Neural cell (in vitro differentiated cells): ENCODE measurements at regions not wholly inside any gene's neighbourhood (a gene's known extent, or its start where the extent isn't known, plus 50 kb on each side); places are given as distances from the start of the nearest gene placed in this dataset.

Experiments used
- H2AFZ ChIP-seq: fragments of 200-600, 300-800 bp; sonication (generic), shearing (Covaris generic); 2 replicates; pipeline ENCODE4 v1.6.0; 2014; ENCODE audit warnings: low read depth, mild to moderate bottlenecking, antibody characterized with exemption, low read length, moderate library complexity
- H3F3A ChIP-seq: fragments of 200-600 bp; shearing (Covaris generic); 2 replicates; pipeline ENCODE4 v1.6.1; 2016; ENCODE audit warnings: mild to moderate bottlenecking, moderate library complexity, mixed read lengths, antibody characterized with exemption, low read length; ENCODE audit not compliant: insufficient read depth, poor library complexity, severe bottlenecking
- H3K27ac ChIP-seq: fragments of 200-600, 300-800 bp; sonication (generic), shearing (Covaris generic); 2 replicates; pipeline ENCODE4 v1.5.1; 2014; ENCODE audit warnings: mild to moderate bottlenecking, low read length, moderate library complexity
- H3K27me3 ChIP-seq: fragments of 300-800, 200-600 bp; sonication (generic), shearing (Covaris generic); 2 replicates; pipeline ENCODE4 v1.6.0; 2014; ENCODE audit warnings: mild to moderate bottlenecking, low read depth, low read length, moderate library complexity; ENCODE audit not compliant: insufficient read depth
- H3K36me3 ChIP-seq: fragments of 300-800, 200-600 bp; sonication (generic), shearing (Covaris generic); 2 replicates; pipeline ENCODE4 v1.5.1; 2014; ENCODE audit warnings: mild to moderate bottlenecking, antibody characterized with exemption, low read length, moderate library complexity; ENCODE audit not compliant: insufficient read depth
- H3K4me2 ChIP-seq: fragments of 300-800, 200-600 bp; sonication (generic), shearing (Covaris generic); 2 replicates; pipeline ENCODE4 v1.6.0; 2014; ENCODE audit warnings: mild to moderate bottlenecking, low read length
- H3K4me3 ChIP-seq: fragments of 300-800, 200-600 bp; sonication (generic), shearing (Covaris generic); 2 replicates; pipeline ENCODE4 v1.5.1; 2014; ENCODE audit warnings: mild to moderate bottlenecking, low read length, moderate library complexity
- H3K79me2 ChIP-seq: fragments of 200-600 bp; shearing (Covaris generic); replicated peaks from 2 replicates; pipeline ENCODE4 v1.6.0; 2014; ENCODE audit warnings: mild to moderate bottlenecking, low read length, moderate library complexity; ENCODE audit not compliant: insufficient read depth
- H3K9ac ChIP-seq: fragments of 300-800, 200-600 bp; sonication (generic), shearing (Covaris generic); 2 replicates; pipeline ENCODE4 v1.6.1; 2016; ENCODE audit warnings: mild to moderate bottlenecking, low read length, mixed read lengths
- H3K9me2 ChIP-seq: fragments of 200-600 bp; shearing (Covaris generic); 2 replicates; pipeline ENCODE4 v1.6.1; 2016; ENCODE audit warnings: mild to moderate bottlenecking, low read length, mixed read lengths; ENCODE audit not compliant: insufficient read depth
- H3K9me3 ChIP-seq: fragments of 200-600, 300-800 bp; sonication (generic), shearing (Covaris generic); 2 replicates; pipeline ENCODE4 v1.6.1; 2016; ENCODE audit warnings: mild to moderate bottlenecking, mixed run types, low read length, moderate library complexity, mixed read lengths
- H4K20me1 ChIP-seq: fragments of 200-600 bp; shearing (Covaris generic); 2 replicates; pipeline ENCODE4 v1.6.1; 2016; ENCODE audit warnings: mild to moderate bottlenecking, mixed run types; ENCODE audit not compliant: insufficient read depth
- EP300 ChIP-seq: fragments of 450-650 bp; conservative IDR thresholded peaks from 2 replicates; pipeline ENCODE4 v1.6.1; 2014; ENCODE audit warnings: antibody characterized with exemption, mild to moderate bottlenecking, moderate library complexity; ENCODE audit not compliant: poor library complexity, severe bottlenecking
- EZH2 ChIP-seq: fragments of 200-600, 300-800 bp; shearing (Covaris generic), sonication (generic); IDR thresholded peaks from 2 replicates; pipeline ENCODE4 v1.6.1; 2014; ENCODE audit warnings: antibody characterized with exemption, low read length, borderline replicate concordance, mild to moderate bottlenecking; ENCODE audit not compliant: insufficient read depth, poor library complexity, severe bottlenecking
- MXI1 ChIP-seq: fragments of 450-650 bp; conservative IDR thresholded peaks from 2 replicates; pipeline ENCODE4 v1.6.1; 2014; ENCODE audit warnings: antibody characterized with exemption, mild to moderate bottlenecking; ENCODE audit not compliant: poor library complexity, severe bottlenecking
- POLR2AphosphoS5 ChIP-seq: IDR thresholded peaks from 2 replicates; pipeline ENCODE4 v1.6.1; 2012
- RAD21 ChIP-seq: fragments of 450-650 bp; conservative IDR thresholded peaks from 2 replicates; pipeline ENCODE4 v1.6.1; 2014; ENCODE audit warnings: antibody characterized with exemption, mild to moderate bottlenecking, moderate library complexity
- SMC3 ChIP-seq: fragments of 450-650 bp; conservative IDR thresholded peaks from 2 replicates; pipeline ENCODE4 v1.6.1; 2014; ENCODE audit warnings: antibody characterized with exemption, mild to moderate bottlenecking, moderate library complexity; ENCODE audit not compliant: poor library complexity
- TAF1 ChIP-seq: IDR thresholded peaks from 2 replicates; pipeline ENCODE4 v1.6.1; 2012; ENCODE audit warnings: low read depth
- TF ChIP-seq, protein P1 (sequence below): IDR thresholded peaks from 2 replicates; pipeline ENCODE4 v1.6.1; 2012; ENCODE audit warnings: borderline replicate concordance
- TF ChIP-seq, protein P2 (sequence below): fragments of 450-650 bp; IDR thresholded peaks from 2 replicates; pipeline ENCODE4 v1.5.1; 2014; ENCODE audit warnings: antibody characterized with exemption, mild to moderate bottlenecking, moderate library complexity; ENCODE audit not compliant: poor library complexity, severe bottlenecking

DNA sequence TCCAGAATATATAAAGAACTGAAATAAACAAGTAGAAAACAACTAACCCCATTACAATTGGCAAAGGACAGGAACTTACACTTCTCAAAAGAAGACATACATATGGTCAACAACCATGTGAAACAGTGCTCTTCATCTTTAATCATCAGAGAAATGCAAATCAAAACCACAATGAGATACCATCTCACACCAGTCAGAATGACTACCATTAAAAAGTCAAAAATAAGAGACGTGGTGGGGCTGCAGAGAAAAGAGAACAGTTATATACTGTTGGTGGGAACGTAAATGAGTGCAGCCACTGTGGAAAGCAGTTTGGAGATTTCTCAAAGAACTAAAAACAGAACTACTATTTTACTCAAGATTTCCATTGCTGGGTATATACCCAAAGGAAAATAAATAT, 1696.3 kb upstream of the TMEFF2 start:
- no peak overlapping the region for H3K27ac ChIP-seq

DNA sequence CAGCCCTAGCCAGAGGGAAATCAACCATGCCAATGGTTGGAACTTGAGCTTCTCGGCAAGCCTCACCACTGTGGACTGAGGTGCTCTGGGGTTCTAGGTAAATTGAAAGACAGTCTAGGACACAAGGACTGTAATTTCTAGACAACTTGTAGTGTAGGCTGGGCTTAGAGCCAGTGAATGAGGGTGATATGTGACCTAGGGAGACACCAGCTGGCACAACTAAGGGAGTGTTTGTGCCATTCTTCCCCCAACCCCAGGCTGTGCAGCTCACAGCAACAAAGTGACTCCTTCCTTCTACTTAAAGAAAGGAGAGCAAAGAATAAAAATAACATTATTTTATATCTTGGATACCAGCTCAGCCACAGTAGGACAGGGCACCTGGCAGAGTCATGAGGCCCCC, 1690.7 kb upstream of the TMEFF2 start:
- Histone ChIP-seq H4K20me1 (no peaks in the 10 kb centered on the region), H3K4me3 (no peak overlapping the region), H3K36me3 (no peaks in the 10 kb centered on the region), H2AFZ (no peak overlapping the region), H3K27me3 (no peaks in the 10 kb centered on the region), H3K4me2 (no peak overlapping the region), H3F3A (no peaks in the 10 kb centered on the region), H3K27ac (no peak overlapping the region), H3K9me3 (no peaks in the 10 kb centered on the region), H3K9me2 (no peaks in the 10 kb centered on the region), H3K9ac (no peak overlapping the region), H3K79me2 (no peaks in the 10 kb centered on the region)
- TF ChIP-seq, protein P1, sequence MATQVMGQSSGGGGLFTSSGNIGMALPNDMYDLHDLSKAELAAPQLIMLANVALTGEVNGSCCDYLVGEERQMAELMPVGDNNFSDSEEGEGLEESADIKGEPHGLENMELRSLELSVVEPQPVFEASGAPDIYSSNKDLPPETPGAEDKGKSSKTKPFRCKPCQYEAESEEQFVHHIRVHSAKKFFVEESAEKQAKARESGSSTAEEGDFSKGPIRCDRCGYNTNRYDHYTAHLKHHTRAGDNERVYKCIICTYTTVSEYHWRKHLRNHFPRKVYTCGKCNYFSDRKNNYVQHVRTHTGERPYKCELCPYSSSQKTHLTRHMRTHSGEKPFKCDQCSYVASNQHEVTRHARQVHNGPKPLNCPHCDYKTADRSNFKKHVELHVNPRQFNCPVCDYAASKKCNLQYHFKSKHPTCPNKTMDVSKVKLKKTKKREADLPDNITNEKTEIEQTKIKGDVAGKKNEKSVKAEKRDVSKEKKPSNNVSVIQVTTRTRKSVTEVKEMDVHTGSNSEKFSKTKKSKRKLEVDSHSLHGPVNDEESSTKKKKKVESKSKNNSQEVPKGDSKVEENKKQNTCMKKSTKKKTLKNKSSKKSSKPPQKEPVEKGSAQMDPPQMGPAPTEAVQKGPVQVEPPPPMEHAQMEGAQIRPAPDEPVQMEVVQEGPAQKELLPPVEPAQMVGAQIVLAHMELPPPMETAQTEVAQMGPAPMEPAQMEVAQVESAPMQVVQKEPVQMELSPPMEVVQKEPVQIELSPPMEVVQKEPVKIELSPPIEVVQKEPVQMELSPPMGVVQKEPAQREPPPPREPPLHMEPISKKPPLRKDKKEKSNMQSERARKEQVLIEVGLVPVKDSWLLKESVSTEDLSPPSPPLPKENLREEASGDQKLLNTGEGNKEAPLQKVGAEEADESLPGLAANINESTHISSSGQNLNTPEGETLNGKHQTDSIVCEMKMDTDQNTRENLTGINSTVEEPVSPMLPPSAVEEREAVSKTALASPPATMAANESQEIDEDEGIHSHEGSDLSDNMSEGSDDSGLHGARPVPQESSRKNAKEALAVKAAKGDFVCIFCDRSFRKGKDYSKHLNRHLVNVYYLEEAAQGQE = no peak
- TF ChIP-seq POLR2AphosphoS5 (no peak), MXI1 (no peak), EP300 (no peak), RAD21 (no peak), EZH2 (no peak), TAF1 (no peak), SMC3 (no peak)
- TF ChIP-seq, protein P2, sequence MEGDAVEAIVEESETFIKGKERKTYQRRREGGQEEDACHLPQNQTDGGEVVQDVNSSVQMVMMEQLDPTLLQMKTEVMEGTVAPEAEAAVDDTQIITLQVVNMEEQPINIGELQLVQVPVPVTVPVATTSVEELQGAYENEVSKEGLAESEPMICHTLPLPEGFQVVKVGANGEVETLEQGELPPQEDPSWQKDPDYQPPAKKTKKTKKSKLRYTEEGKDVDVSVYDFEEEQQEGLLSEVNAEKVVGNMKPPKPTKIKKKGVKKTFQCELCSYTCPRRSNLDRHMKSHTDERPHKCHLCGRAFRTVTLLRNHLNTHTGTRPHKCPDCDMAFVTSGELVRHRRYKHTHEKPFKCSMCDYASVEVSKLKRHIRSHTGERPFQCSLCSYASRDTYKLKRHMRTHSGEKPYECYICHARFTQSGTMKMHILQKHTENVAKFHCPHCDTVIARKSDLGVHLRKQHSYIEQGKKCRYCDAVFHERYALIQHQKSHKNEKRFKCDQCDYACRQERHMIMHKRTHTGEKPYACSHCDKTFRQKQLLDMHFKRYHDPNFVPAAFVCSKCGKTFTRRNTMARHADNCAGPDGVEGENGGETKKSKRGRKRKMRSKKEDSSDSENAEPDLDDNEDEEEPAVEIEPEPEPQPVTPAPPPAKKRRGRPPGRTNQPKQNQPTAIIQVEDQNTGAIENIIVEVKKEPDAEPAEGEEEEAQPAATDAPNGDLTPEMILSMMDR = no peak

More for the DNA sequence above, 1696.3 kb upstream of the TMEFF2 start:
- Histone ChIP-seq H3K27me3 (no peaks in the 10 kb centered on the region), H4K20me1 (no peaks in the 10 kb centered on the region), H3F3A (no peaks in the 10 kb centered on the region), H2AFZ (no peak overlapping the region), H3K4me3 (no peak overlapping the region), H3K79me2 (no peaks in the 10 kb centered on the region), H3K4me2 (no peak overlapping the region), H3K9ac (no peak overlapping the region), H3K36me3 (no peaks in the 10 kb centered on the region), H3K9me2 (no peaks in the 10 kb centered on the region), H3K9me3 (no peaks in the 10 kb centered on the region)
- TF ChIP-seq EZH2 = no peak
- TF ChIP-seq SMC3 = no peak
- no peak for TF ChIP-seq MXI1
- TF ChIP-seq, protein P2 = no peak
- TF ChIP-seq, protein P1 = no peak
- TF ChIP-seq POLR2AphosphoS5 = no peak
- no peak for TF ChIP-seq TAF1
